ENCODE measurements at regions not wholly inside any gene's neighbourhood (a gene's known extent, or its start where the extent isn't known, plus 50 kb on each side); places are given as distances from the start of the nearest gene placed in this dataset.

DNA sequence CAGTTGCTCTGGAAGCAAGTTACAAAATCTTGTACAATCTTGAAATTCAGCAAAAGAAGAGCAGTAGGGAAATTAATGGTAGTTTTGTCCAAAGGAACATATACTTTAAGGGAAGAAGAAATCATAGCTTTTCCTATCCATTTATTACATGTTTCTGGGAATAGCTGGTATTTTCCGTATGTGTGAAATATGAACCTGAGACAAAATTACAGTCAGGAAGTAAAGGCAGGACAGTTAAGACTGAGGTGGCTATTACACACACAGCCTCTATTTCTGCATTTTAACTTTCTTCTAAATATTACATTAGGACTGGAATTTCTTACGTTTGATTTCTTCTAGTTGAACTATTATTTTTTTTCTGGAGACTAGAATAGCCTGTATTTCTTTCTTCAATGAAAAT is 1197.3 kb downstream of the SORCS3 start:
- no peaks in the 10 kb centered on the region for H3K9me3 ChIP-seq
- TF ChIP-seq, protein P1, sequence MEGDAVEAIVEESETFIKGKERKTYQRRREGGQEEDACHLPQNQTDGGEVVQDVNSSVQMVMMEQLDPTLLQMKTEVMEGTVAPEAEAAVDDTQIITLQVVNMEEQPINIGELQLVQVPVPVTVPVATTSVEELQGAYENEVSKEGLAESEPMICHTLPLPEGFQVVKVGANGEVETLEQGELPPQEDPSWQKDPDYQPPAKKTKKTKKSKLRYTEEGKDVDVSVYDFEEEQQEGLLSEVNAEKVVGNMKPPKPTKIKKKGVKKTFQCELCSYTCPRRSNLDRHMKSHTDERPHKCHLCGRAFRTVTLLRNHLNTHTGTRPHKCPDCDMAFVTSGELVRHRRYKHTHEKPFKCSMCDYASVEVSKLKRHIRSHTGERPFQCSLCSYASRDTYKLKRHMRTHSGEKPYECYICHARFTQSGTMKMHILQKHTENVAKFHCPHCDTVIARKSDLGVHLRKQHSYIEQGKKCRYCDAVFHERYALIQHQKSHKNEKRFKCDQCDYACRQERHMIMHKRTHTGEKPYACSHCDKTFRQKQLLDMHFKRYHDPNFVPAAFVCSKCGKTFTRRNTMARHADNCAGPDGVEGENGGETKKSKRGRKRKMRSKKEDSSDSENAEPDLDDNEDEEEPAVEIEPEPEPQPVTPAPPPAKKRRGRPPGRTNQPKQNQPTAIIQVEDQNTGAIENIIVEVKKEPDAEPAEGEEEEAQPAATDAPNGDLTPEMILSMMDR (IDR thresholded peaks at IDR 0.05) = no peak
- peak overlapping the region in 2 of 4 donors; percentile 23 to 42 for H3K4me3 ChIP-seq
- FAIRE-seq = no peak
- intact Hi-C loops (cut with DNase I) = no loop called here
- H3K4me1 ChIP-seq = no peaks in the 10 kb centered on the region
- H3K36me3 ChIP-seq = no peaks in the 10 kb centered on the region
- 19 to 31% methylated on average over 2 of the region's 2 CpGs for WGBS, 2 donors
- H3K27me3 ChIP-seq = no peaks in the 10 kb centered on the region
- ATAC-seq = peak in 2 of 4 donors; percentile 42 to 51
- H3K27ac ChIP-seq = no peak overlapping the region
- no peak for DNase-seq

DNA sequence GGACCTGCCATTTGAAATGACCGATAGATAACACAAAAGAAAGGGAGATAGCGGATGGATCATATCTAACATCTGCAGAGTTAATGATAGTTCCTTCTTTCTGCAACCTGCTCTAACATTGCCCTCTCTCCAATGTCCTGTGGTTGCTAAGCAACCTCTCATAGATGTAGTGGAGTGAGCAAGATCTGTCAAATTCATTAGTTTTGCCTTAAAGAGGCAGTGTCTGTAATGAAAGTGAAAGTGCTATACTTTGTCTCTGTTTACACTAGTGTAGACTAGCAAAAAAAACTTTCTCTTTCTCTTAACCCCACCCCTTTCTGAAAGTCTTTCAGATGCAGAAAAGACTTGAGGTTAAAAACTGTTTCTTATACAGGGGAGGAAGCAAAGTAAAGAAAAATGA is 1196.9 kb downstream of the SORCS3 start:
- Histone ChIP-seq H3K27ac (no peak overlapping the region), H3K4me1 (no peaks in the 10 kb centered on the region), H3K27me3 (no peaks in the 10 kb centered on the region), H3K9me3 (no peaks in the 10 kb centered on the region), H3K36me3 (no peaks in the 10 kb centered on the region), H3K4me3 (peak overlapping the region in 3 of 4 donors; percentile 1 to 42 (median 23))
- 19 to 27% methylated on average over 2 of the region's 2 CpGs for WGBS, 2 donors
- intact Hi-C loops (cut with DNase I) = no loop called here
- ATAC-seq = peak; percentile 76 to 97 (median 93)
- FAIRE-seq = no peak
- DNase-seq = no peak
- TF ChIP-seq, protein P1 (IDR thresholded peaks at IDR 0.05) = no peak

DNA sequence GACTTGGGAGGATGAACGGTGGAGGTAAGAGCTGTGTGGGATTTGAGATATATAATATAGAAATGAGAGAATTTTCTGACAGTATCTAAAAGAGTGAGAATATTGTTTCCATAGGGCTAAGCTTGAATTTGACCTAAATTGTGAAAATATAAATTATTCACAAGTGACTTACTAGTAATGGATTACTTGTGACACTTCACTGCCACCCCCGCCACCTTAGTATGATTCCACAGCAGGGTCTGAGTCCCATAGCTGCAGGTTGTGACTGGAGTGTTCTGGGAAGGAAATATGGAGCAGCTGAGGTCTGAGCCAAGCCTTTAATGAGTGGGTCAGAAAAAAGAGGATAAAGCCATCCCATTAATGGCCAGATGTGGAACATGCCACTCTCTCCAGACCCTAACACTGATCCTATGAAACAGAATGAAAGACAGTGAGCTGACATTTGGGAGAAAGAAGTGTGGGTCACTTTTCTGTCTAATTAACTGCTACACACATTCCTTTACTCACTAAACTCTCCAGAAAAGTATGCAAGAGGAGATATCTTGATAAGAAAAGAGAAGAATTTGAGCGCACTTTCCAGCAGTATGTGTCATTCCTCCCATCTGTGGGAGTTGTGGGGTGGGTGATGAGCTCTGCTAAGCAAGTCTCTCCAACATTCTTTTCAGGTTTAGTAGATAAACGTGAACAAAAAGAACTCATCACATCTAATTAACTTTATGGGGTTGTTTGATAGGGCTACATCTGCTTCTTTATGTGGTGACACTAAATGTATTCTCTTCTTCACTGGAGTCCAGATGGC is 1193.4 kb downstream of the SORCS3 start:
- FAIRE-seq = no peak

DNA sequence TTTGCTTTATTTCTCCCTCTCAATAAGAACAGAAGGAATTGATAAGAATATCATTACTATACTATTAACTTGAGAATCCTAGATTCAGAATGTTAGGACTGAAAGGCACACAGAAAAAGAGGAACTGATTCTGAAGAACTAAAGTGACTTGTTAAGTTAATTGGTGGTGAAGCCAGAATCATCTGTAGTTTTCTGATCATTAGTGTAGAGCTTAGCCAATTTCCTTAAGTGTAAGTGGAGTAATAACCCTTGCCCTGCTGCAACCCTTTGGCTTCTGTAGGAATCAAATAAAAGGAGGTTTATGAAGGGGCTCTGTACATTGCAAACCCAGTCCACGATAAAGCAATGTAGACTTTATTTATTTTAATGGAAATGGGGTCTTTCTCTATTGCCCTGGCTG is 1186.0 kb downstream of the SORCS3 start:
- WGBS, 2 donors = 60 to 74% methylated on average over 1 of the region's 1 CpG
- ATAC-seq = no peak

More for the DNA sequence above, 1193.4 kb downstream of the SORCS3 start:
- TF ChIP-seq, protein P1 (IDR thresholded peaks at IDR 0.05) = no peak
- Histone ChIP-seq H3K27me3 (no peaks in the 10 kb centered on the region), H3K9me3 (no peaks in the 10 kb centered on the region), H3K4me3 (no peak overlapping the region), H3K27ac (no peak overlapping the region), H3K4me1 (no peaks in the 10 kb centered on the region), H3K36me3 (no peaks in the 10 kb centered on the region)
- WGBS, 2 donors = 77 to 78% methylated on average over 4 of the region's 4 CpGs
- no peak for DNase-seq
- intact Hi-C loops (cut with DNase I) = no loop called here
- ATAC-seq = no peak

More for the DNA sequence above, 1186.0 kb downstream of the SORCS3 start:
- H3K27ac ChIP-seq = no peak overlapping the region
- H3K27me3 ChIP-seq = no peaks in the 10 kb centered on the region
- H3K4me3 ChIP-seq = no peak overlapping the region
- H3K4me1 ChIP-seq = no peaks in the 10 kb centered on the region
- no peak for FAIRE-seq
- H3K9me3 ChIP-seq = no peaks in the 10 kb centered on the region
- TF ChIP-seq, protein P1 (IDR thresholded peaks at IDR 0.05) = no peak
- intact Hi-C loops (cut with DNase I) = no loop called here
- no peaks in the 10 kb centered on the region for H3K36me3 ChIP-seq
- DNase-seq = no peak
